Stimulated activated CD4-positive, alpha-beta T cell treated with anti-CD3 and anti-CD28 coated beads, Interleukin-2, amount 100 ng/mL, for 48 hours (primary cell): ENCODE measurements at regions not wholly inside any gene's neighbourhood (a gene's known extent, or its start where the extent isn't known, plus 50 kb on each side); places are given as distances from the start of the nearest gene placed in this dataset.

Experiments
- DNase-seq, 2 donors: peaks; one replicate each; pipeline ENCODE4 v3.0.0-alpha.2; 2020

DNA sequence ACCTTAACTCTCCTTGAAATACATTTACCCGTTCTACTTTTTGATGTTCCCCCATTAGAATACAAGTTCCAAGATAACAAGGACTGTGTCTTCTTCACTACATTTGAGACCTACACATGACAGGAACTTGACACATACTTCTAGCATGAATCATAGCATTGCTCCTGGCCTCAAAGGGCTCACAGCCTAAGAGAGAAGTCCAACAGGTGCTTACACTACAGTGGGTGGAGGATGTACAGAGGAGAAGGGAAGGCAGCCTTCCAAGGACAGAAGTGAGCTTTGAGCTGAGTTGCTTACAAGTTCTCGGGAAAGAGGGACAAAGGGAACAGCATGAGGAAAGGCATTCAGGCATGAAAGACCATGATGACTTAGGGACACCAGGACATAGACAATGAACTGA, 56.9 kb upstream of the MSX2 start:
- DNase-seq: no peak

GRCh38 chr5:174668349-174668748, 56.0 kb upstream of the MSX2 start:
- no peak for DNase-seq
